ENCODE measurements at regions not wholly inside any gene's neighbourhood (a gene's known extent, or its start where the extent isn't known, plus 50 kb on each side); places are given as distances from the start of the nearest gene placed in this dataset.

DNA sequence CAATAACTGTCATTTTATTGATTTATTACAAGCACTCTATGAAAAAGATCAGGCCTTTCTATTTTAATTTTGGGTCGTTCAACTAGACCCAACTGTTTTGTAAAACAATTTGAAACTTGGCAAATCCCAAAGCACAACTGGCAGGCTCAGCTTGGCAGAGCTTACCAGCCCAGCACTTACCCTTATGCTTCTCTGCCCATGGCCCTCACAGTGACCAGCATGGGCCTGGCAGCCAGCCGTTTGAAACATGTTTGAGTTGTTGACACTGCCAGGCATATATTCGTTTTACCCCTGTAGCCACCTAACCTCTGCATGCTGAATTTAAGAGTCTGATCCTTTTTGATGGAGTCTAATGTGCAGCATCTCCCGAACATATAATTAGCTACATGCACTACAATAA is 796.7 kb upstream of the ADGRL2 start:
- TF ChIP-seq EZH2 (IDR thresholded peaks at IDR 0.05; ENCODE audit: borderline replicate concordance, low read depth, low read length, poor library complexity, severe bottlenecking), result no peak
- TF ChIP-seq, protein P1, sequence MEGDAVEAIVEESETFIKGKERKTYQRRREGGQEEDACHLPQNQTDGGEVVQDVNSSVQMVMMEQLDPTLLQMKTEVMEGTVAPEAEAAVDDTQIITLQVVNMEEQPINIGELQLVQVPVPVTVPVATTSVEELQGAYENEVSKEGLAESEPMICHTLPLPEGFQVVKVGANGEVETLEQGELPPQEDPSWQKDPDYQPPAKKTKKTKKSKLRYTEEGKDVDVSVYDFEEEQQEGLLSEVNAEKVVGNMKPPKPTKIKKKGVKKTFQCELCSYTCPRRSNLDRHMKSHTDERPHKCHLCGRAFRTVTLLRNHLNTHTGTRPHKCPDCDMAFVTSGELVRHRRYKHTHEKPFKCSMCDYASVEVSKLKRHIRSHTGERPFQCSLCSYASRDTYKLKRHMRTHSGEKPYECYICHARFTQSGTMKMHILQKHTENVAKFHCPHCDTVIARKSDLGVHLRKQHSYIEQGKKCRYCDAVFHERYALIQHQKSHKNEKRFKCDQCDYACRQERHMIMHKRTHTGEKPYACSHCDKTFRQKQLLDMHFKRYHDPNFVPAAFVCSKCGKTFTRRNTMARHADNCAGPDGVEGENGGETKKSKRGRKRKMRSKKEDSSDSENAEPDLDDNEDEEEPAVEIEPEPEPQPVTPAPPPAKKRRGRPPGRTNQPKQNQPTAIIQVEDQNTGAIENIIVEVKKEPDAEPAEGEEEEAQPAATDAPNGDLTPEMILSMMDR (conservative IDR thresholded peaks at IDR 0.05; ENCODE audit: low read depth, low read length), result no peak
- BruUV-seq (replicated peaks), result no TSS peak
- H3K4me1 ChIP-seq (ENCODE audit: insufficient read depth, low read length, poor library complexity, severe bottlenecking), result no peaks in the 10 kb centered on the region
- intact Hi-C loops (cut with micrococcal nuclease; ENCODE audit: unreplicated experiment), result no loop called here
- no peak for DNase-seq (ENCODE audit: low spot score)
- H3K4me3 ChIP-seq (ENCODE audit: low read depth, low read length, poor library complexity, severe bottlenecking), result no peak overlapping the region
- H3K36me3 ChIP-seq (ENCODE audit: insufficient read depth, low read length, poor library complexity, severe bottlenecking), result no peaks in the 10 kb centered on the region
- ChIA-PET CTCF (no interaction called here), POLR2A (ENCODE audit: low non-redundant PET) (no interaction called here)
- H3K9me3 ChIP-seq (ENCODE audit: low read depth, low read length, poor library complexity, severe bottlenecking), result no peaks in the 10 kb centered on the region
- no peaks in the 10 kb centered on the region for H3K27me3 ChIP-seq (replicated peaks; ENCODE audit: insufficient read depth, low read depth, low read length, poor library complexity)
- H3K27ac ChIP-seq (ENCODE audit: low read depth, low read length, poor library complexity, severe bottlenecking), result no peak overlapping the region

DNA sequence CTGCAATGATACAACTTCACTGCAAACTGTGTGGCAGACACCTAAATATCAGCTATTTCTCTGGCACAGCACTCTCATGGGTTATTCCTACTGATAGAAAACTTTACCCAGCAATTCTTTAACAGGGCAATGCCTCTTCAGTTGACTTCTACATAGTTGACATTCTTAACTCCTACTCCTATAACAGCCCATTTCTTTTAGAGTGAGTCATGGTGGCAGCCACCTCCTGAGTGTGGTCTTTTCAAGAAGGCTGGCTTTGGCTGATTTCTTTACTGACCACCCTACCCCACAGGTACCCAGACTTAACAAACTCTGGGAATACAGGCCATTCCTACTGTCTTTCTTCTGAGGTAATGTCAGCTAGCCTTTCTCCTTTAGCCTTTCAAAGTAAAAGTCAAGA is 805.8 kb upstream of the ADGRL2 start:
- H3K4me1 ChIP-seq (ENCODE audit: insufficient read depth, low read length, poor library complexity, severe bottlenecking), result no peaks in the 10 kb centered on the region
- no peaks in the 10 kb centered on the region for H3K9me3 ChIP-seq (ENCODE audit: low read depth, low read length, poor library complexity, severe bottlenecking)
- intact Hi-C loops (cut with micrococcal nuclease; ENCODE audit: unreplicated experiment), result no loop called here
- no peak overlapping the region for H3K4me3 ChIP-seq (ENCODE audit: low read depth, low read length, poor library complexity, severe bottlenecking)
- ChIA-PET POLR2A (ENCODE audit: low non-redundant PET) (no interaction called here), CTCF (no interaction called here)
- TF ChIP-seq, protein P1 (conservative IDR thresholded peaks at IDR 0.05; ENCODE audit: low read depth, low read length), result no peak
- TF ChIP-seq EZH2 (IDR thresholded peaks at IDR 0.05; ENCODE audit: borderline replicate concordance, low read depth, low read length, poor library complexity, severe bottlenecking), result no peak
- BruUV-seq (replicated peaks), result no TSS peak
- no peaks in the 10 kb centered on the region for H3K27me3 ChIP-seq (replicated peaks; ENCODE audit: insufficient read depth, low read depth, low read length, poor library complexity)
- DNase-seq (ENCODE audit: low spot score), result no peak
- no peak overlapping the region for H3K27ac ChIP-seq (ENCODE audit: low read depth, low read length, poor library complexity, severe bottlenecking)
- no peaks in the 10 kb centered on the region for H3K36me3 ChIP-seq (ENCODE audit: insufficient read depth, low read length, poor library complexity, severe bottlenecking)

DNA sequence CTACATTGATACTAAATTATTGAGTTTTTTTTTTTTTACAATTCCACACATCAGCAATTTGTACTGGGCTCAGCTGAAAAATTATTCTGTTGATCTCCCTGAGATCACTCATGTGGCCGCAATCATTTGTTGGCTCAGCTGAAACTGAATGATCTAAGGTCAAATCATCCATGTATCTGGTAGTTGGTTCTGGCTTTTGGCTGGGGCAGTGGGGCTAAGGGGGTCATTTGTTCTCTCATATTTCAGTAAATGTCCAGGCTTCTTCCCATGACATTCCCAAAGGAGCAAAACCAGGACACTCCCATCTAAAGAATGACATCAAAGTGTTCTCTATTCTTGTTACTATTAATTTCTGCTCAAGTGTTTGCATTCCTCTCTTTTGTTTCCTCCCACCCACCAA is 806.7 kb upstream of the ADGRL2 start:
- H3K4me3 ChIP-seq (ENCODE audit: low read depth, low read length, poor library complexity, severe bottlenecking), result no peak overlapping the region
- POLR2A ChIA-PET (ENCODE audit: low non-redundant PET), result no interaction called here
- DNase-seq (ENCODE audit: low spot score), result no peak
- H3K4me1 ChIP-seq (ENCODE audit: insufficient read depth, low read length, poor library complexity, severe bottlenecking), result no peaks in the 10 kb centered on the region
- BruUV-seq (replicated peaks), result no TSS peak
- intact Hi-C loops (cut with micrococcal nuclease; ENCODE audit: unreplicated experiment), result no loop called here
- no peak for TF ChIP-seq EZH2 (IDR thresholded peaks at IDR 0.05; ENCODE audit: borderline replicate concordance, low read depth, low read length, poor library complexity, severe bottlenecking)
- TF ChIP-seq, protein P1 (conservative IDR thresholded peaks at IDR 0.05; ENCODE audit: low read depth, low read length), result no peak
- H3K36me3 ChIP-seq (ENCODE audit: insufficient read depth, low read length, poor library complexity, severe bottlenecking), result no peaks in the 10 kb centered on the region
- no peaks in the 10 kb centered on the region for H3K9me3 ChIP-seq (ENCODE audit: low read depth, low read length, poor library complexity, severe bottlenecking)
- H3K27ac ChIP-seq (ENCODE audit: low read depth, low read length, poor library complexity, severe bottlenecking), result no peak overlapping the region
- no peaks in the 10 kb centered on the region for H3K27me3 ChIP-seq (replicated peaks; ENCODE audit: insufficient read depth, low read depth, low read length, poor library complexity)
- CTCF ChIA-PET, result no interaction called here

Data from A673 (cell line).